ENCODE measurements at regions not wholly inside any gene's neighbourhood (a gene's known extent, or its start where the extent isn't known, plus 50 kb on each side); places are given as distances from the start of the nearest gene placed in this dataset.

DNA sequence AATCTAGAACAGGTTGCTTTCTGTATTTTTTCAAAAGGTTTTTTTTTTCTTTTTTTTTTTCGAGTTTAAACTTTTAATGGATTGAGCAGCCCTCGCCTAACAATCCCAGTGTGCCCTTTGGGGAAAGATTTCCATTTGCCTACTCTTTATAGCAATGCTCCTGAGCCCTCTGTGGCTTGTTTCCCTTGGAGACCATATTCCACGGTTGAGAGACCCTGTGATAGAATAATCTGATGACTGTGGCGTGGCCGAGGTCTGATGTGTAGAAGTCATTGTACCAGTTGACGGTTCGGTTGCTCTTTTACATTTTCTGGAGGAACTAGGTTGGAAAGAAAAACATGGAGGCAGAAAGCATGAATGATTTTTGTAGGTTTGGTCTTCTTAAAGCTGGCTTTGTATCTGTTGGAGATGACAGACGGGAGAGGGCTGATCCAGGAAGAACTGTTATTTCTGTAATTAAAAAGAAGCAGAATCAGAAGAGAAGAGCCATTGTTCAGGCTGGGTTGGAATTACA lies 305.7 kb upstream of the NRIP1 start:
- Histone ChIP-seq H3K79me2 (ENCODE audit: low read length) (no peaks in the 10 kb centered on the region), H3K9me2 (replicated peaks; ENCODE audit: low read length) (no peaks in the 10 kb centered on the region), H3K27me3 (ENCODE audit: low read length) (no peaks in the 10 kb centered on the region), H3K36me3 (ENCODE audit: low read depth, low read length) (peaks cover 2% of the 10 kb centered on the region), H2AFZ (ENCODE audit: low read length) (no peak overlapping the region), H3K4me1 (ENCODE audit: insufficient read depth, low read length) (no peaks in the 10 kb centered on the region), H4K20me1 (ENCODE audit: low read length) (no peaks in the 10 kb centered on the region), H3K4me2 (ENCODE audit: low read length) (no peak overlapping the region), H3K4me3 (ENCODE audit: low read length) (no peak overlapping the region), H3F3A (ENCODE audit: low read length, unreplicated experiment) (no peaks in the 10 kb centered on the region), H3K27ac (ENCODE audit: low read length) (no peak overlapping the region), H3K9ac (ENCODE audit: low read length) (no peak overlapping the region), H3K9me3 (ENCODE audit: low read length) (peaks cover 10% of the 10 kb centered on the region)
- ChIA-PET CTCF (no interaction called here), POLR2A (ENCODE audit: unreplicated experiment) (no interaction called here)
- intact Hi-C loops (cut with micrococcal nuclease), result no loop called here
- DNase-seq, result no peak
- BruUV-seq (replicated peaks), result no TSS peak
- TF ChIP-seq, protein P1, sequence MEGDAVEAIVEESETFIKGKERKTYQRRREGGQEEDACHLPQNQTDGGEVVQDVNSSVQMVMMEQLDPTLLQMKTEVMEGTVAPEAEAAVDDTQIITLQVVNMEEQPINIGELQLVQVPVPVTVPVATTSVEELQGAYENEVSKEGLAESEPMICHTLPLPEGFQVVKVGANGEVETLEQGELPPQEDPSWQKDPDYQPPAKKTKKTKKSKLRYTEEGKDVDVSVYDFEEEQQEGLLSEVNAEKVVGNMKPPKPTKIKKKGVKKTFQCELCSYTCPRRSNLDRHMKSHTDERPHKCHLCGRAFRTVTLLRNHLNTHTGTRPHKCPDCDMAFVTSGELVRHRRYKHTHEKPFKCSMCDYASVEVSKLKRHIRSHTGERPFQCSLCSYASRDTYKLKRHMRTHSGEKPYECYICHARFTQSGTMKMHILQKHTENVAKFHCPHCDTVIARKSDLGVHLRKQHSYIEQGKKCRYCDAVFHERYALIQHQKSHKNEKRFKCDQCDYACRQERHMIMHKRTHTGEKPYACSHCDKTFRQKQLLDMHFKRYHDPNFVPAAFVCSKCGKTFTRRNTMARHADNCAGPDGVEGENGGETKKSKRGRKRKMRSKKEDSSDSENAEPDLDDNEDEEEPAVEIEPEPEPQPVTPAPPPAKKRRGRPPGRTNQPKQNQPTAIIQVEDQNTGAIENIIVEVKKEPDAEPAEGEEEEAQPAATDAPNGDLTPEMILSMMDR (conservative IDR thresholded peaks at IDR 0.05; ENCODE audit: low read depth, low read length), result no peak
- TF ChIP-seq EZH2phosphoT487 (IDR thresholded peaks at IDR 0.05; ENCODE audit: borderline replicate concordance, low read length) (no peak), EZH2 (IDR thresholded peaks at IDR 0.05; ENCODE audit: low read length, unreplicated experiment) (no peak)
- ATAC-seq, result no peak

DNA sequence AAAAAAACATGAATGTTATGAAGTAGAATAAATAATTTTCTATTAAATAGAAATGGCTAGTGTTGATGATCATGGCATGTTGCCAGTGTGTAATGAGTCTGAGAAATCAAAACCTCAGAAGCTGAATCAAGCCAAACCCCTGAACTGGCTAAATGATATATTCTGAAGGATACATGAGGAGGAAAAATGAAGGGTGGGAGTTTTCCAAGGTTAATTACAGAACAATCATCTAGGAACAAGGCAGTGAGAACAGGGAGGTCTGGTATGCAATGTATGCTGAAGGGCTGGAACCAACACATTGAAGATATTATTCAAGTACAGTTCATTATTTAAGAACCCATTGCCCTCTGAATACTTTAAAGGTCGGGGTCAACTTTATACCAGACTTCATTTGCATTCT lies 309.1 kb upstream of the NRIP1 start:
- Histone ChIP-seq H3K4me1 (ENCODE audit: insufficient read depth, low read length) (no peaks in the 10 kb centered on the region), H3K4me2 (ENCODE audit: low read length) (no peak overlapping the region), H3K9me3 (ENCODE audit: low read length) (no peaks in the 10 kb centered on the region), H2AFZ (ENCODE audit: low read length) (no peak overlapping the region), H3K27ac (ENCODE audit: low read length) (no peak overlapping the region), H3K9ac (ENCODE audit: low read length) (no peak overlapping the region), H3K27me3 (ENCODE audit: low read length) (no peaks in the 10 kb centered on the region), H3F3A (ENCODE audit: low read length, unreplicated experiment) (no peaks in the 10 kb centered on the region), H3K36me3 (ENCODE audit: low read depth, low read length) (no peaks in the 10 kb centered on the region), H3K9me2 (replicated peaks; ENCODE audit: low read length) (no peaks in the 10 kb centered on the region), H3K79me2 (ENCODE audit: low read length) (no peaks in the 10 kb centered on the region), H3K4me3 (ENCODE audit: low read length) (no peak overlapping the region), H4K20me1 (ENCODE audit: low read length) (no peaks in the 10 kb centered on the region)
- BruUV-seq (replicated peaks), result no TSS peak
- no peak for ATAC-seq
- intact Hi-C loops (cut with micrococcal nuclease), result no loop called here
- POLR2A ChIA-PET (ENCODE audit: unreplicated experiment), result interaction anchor here (0.6 kb wide), 1 partner anchor 70 kb away, joined by 6 read pairs; no protein-coding TSS in a partner anchor
- CTCF ChIA-PET, result no interaction called here
- TF ChIP-seq EZH2phosphoT487 (IDR thresholded peaks at IDR 0.05; ENCODE audit: borderline replicate concordance, low read length) (no peak), EZH2 (IDR thresholded peaks at IDR 0.05; ENCODE audit: low read length, unreplicated experiment) (no peak)
- no peak for DNase-seq

DNA sequence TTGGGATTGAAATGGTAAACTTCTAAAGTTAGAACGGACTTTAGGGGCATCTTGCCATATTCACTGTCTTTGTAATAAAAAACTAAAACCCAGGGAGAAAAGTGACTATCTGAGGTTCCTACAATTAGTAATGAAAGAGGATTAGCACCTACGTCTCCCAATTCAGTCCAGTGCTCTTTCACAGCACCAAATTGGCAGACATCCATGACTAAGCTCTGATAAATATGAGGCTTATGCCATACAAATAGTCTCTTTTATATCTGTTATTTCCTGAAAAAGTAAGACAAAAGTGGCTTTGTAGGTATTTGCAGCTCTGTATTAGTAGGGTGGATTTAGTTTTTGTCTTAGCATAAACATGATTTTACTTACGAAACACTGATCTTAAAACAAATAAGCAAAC lies 315.0 kb upstream of the NRIP1 start:
- H3K4me2 ChIP-seq (ENCODE audit: low read length), result no peak overlapping the region
- intact Hi-C loops (cut with micrococcal nuclease), result no loop called here
- H3K9ac ChIP-seq (ENCODE audit: low read length), result no peak overlapping the region
- no peak overlapping the region for H3K27ac ChIP-seq (ENCODE audit: low read length)
- ChIA-PET CTCF (no interaction called here), POLR2A (ENCODE audit: unreplicated experiment) (no interaction called here)
- ATAC-seq, result no peak
- H3K4me3 ChIP-seq (ENCODE audit: low read length), result no peak overlapping the region
- no TSS peak for BruUV-seq (replicated peaks)
- no peak for DNase-seq
- H3K9me2 ChIP-seq (replicated peaks; ENCODE audit: low read length), result no peaks in the 10 kb centered on the region
- TF ChIP-seq EZH2phosphoT487 (IDR thresholded peaks at IDR 0.05; ENCODE audit: borderline replicate concordance, low read length), result no peak
- TF ChIP-seq EZH2 (IDR thresholded peaks at IDR 0.05; ENCODE audit: low read length, unreplicated experiment), result no peak
- TF ChIP-seq, protein P1 (conservative IDR thresholded peaks at IDR 0.05; ENCODE audit: low read depth, low read length), result no peak
- no peaks in the 10 kb centered on the region for H3K79me2 ChIP-seq (ENCODE audit: low read length)
- no peak overlapping the region for H2AFZ ChIP-seq (ENCODE audit: low read length)
- H4K20me1 ChIP-seq (ENCODE audit: low read length), result no peaks in the 10 kb centered on the region
- H3F3A ChIP-seq (ENCODE audit: low read length, unreplicated experiment), result no peaks in the 10 kb centered on the region
- no peaks in the 10 kb centered on the region for H3K27me3 ChIP-seq (ENCODE audit: low read length)
- no peaks in the 10 kb centered on the region for H3K36me3 ChIP-seq (ENCODE audit: low read depth, low read length)
- no peaks in the 10 kb centered on the region for H3K4me1 ChIP-seq (ENCODE audit: insufficient read depth, low read length)
- H3K9me3 ChIP-seq (ENCODE audit: low read length), result no peaks in the 10 kb centered on the region

All from PC-3 (cell line).